ENCODE measurements at regions not wholly inside any gene's neighbourhood (a gene's known extent, or its start where the extent isn't known, plus 50 kb on each side); places are given as distances from the start of the nearest gene placed in this dataset.
"Not testable (repeated sequence)": the region's sequence is repeated elsewhere in the genome, so short reads cannot be mapped to it uniquely, and the experiment has no call there.

DNA sequence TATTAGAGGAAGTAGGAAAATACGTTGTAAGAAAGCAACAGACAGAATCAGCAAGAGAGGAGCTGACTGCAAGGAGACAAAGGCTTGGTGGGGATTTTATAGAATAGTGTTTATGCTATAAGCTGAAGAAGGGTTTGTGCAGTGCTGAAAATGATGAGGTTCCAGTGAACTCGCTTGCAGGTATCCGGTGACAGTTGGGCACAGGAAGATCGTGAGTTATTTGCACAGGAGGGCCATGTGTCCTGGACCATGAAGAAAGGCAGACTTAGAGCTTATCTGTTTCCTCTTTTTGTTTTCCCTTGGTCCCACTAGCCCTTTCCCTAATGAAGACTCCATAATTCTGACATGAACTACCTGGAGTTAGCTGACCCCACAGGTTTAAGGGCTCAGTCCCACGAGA is 61.4 kb downstream of the NXNL2 start:
- DNase-seq (ENCODE audit: low read depth) = no peak

DNA sequence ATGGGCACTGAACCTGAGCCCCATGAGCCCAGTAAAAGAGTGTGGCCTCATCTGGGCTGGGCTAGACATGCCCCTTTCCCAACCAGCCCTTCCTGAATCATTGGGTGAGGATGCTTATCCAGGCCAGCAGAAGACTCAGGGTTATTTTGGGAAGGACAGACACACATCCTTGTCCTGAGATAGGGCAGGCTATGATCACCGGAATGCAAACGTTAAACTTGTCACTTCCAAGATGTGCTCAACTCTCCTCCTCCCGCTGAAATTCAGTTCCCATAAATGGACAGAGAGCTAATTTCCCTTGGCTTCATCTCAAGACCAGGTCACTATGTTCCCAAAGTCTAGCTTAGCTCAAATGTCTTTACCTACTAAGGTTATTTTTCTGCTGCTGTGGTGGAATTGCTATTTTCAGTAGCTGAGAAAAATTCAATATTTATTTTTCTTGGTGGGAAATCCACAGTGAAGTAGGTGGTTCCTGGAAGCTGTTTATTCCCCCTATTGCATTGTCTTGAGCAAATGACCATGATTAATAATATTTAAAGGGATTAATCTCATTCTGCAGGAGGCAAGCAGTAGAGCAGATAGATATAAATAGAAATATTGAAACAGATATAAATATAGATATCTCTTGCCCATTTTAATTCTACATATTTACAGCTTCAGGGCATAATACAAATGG is 70.0 kb downstream of the NXNL2 start:
- no peak for DNase-seq (ENCODE audit: low read depth)

DNA sequence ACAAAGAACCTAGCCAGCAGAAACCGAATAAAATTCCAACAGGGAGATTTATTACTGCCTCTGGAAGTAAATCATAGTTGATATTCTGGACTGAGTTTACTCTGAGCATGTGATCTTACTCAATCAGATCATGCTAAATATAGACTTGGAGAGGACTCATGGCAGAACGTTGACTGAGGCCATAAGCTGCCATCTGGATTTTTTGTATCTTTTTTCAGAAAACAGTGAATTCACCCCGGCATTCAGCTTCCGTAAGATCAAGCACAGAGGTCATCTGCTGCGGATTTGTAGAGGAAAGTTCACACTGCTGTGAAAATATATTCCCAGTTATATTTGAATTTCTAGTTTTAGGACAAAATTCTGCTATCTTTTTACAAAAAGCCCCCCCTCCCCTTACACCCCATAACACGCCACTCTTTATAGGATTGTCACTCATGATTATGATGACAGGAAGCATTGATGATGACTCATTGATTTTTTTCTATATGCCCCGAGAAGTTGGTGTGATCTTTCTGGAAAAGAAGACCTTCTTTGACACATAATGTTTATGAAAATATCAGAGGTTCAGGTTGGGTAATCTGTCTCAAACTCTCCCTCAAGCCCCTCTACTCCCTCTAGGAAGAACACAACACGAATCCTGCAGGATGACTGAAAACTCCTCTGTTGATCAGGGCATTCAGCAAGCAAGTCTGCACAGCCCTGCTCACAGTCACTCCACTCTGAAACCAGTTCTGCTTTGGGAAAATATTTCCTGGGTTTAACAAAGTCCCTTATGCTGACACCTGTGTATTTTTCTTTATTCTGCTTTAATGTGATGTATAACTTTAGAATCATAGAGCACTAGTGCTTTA is 70.8 kb downstream of the NXNL2 start:
- peak; percentile 25 for DNase-seq (ENCODE audit: low read depth)

DNA sequence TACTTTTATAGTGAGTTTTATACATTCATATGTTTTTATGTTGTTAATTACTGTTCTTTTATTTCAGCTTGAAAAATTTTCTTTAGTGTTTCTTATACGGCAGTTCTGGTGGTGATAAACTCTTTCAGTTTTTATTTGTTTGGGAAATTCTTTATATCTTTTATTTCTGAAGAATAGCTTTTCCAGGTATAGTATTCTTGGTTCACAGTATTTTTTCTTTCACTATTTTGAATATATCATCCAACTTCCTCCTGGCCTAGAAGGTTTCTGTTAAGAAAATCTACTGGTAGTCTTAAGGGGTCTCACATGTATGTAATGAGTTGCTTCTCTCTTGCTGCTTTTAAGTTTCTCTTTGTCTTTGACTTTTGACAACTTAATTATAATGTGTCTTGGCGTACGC is 79.4 kb downstream of the NXNL2 start:
- no peak for DNase-seq (ENCODE audit: low read depth)

DNA sequence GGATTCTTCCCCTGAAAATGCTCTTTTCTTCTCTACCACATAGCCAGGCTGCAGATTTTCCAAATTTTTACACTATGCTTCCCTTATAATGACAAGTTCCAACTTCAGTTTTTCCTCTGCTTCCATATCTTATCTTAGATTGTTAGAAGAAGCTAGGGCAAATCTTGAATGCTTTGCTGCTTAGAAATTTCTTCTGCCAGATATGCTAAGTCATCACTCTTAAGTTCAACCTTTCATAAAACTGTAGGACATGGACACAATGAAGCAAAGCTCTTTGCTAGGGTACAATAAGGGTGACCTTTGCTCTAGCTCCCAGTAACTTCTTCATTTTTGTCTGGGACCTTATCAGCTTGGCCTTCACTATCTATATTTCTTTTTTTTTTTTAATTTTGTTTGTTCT is 88.7 kb downstream of the NXNL2 start:
- no peak for DNase-seq (ENCODE audit: low read depth)

DNA sequence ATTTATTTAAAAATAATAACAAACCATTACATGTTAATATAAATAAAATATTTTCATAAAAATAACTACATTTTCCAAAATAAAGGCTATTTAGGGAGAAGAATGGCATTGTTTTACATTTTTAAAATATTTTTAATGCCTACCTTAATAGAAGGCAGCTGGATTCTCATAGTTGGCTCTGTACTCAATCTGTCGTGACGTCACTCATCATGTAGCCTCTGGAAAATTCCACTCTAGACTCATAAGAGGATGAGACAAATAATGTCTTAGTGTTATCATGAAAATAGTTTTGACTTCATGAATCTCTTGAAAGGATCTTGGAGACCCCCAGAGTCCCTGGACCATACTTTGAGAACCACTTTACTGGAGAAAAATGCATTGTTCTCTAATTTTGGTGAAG is 93.1 kb downstream of the NXNL2 start:
- no peak for DNase-seq (ENCODE audit: low read depth)

DNA sequence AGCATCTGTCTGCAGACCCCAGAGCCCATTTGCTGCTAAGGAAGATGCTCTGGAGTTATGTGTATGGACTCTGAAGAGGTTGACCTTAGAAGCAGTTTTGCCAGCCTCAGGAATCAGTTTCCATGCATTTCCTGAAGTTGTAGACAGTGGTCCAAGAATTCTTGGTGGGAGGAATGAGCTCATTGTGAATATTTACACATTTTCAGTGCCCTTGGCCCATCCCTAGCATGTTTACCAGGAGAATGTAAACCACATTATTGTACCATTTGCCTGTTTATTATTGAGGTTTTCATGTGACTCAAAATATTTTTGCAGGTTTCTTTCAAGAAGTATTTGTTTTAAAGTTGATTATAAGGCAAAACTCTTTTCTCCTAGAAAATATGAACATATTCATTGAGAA is 93.8 kb downstream of the NXNL2 start:
- no peak for DNase-seq (ENCODE audit: low read depth)

DNA sequence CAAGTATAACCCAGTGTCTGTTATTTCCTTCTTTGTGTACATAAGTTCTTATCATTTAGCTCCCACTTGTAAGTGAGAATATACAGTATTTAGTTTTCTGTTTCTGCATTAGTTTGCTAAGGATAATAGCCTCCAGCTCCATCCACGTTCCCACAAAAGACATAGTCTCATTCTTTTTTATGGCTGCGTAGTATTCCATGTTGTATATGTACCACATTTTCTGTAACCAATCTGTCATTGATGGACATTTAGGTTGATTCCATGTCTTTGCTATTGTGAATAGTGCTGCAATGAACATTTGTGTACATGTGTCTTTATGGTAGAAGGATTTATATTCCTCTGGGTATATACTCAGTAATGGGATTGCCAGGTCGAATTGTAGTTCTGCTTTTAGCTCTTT is 95.6 kb downstream of the NXNL2 start:
- DNase-seq (ENCODE audit: low read depth) = not testable (repeated sequence)

DNA sequence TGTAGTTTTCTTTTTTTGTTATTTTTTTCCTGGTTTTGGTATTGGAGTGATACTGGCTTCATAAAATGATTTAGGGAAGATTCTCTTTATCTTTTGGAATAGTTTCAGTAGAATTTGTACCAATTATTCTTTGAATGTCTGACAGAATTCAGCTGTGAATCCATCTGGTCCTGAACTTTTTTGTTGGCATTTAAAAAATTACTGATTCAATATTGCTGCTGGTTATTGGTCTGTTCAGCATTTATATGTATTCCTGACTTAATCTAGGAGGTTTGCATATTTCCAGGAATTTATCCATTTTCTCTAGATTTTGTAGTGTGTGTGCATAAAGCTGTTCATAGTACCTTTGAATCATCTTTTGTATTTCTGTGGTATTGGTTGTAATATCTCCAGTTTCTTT is 100.2 kb downstream of the NXNL2 start:
- DNase-seq (ENCODE audit: low read depth) = no peak

DNA sequence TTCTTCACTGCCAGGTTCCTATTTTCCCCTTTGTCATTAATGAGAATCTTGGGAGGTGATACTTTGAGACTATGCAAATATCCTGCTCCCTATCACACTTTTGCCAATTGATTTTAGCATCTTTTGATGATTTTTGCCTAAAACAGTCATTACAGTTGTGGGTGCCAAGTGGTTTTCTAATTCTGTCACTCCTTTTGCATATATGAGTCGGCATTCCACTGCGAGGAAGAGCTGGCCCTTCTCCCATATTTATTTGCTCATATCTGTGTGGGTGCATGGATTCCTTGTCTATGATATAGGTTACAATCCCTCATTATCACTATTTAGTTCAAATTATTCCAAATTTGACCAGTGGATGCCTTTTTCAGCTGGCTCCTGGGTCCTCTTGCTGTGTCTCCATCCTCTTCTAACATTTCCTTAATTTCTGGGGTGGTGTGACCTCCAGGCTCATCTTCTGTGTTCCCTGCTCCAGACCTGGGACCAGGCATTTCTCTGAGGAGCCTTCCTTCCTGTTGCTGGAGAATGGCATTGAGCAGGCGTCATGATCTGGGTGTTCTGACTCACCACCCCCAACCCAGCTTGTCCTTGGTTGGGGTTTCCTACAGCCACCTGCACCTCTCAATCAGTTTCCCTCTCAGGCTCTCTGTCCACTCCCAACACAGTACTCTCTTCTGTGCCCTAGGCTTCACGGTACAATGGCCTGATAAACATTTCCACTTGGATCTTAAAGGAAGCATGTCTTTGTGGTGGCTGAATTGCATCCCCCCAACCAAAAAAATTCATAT is 106.7 kb downstream of the NXNL2 start:
- no peak for DNase-seq (ENCODE audit: low read depth)

DNA sequence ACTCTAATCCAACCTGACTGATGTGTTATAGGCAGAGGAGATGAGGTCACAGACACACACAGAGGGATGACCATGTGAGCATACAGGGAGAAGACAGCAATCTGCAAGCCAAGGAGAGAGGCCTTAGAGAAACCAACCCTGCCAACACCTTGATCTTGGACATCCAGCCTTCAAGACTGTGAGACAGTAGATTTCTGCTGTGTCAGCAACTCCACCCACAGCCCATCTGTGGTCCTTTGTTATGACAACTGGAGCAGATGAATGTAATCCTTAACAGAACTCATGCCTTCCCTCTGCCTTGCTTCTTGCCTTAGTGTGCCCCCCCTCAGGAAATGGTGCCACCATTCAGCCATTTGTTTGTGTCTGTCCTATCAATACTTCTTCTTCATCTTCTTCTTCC is 107.4 kb downstream of the NXNL2 start:
- no peak for DNase-seq (ENCODE audit: low read depth)

DNA sequence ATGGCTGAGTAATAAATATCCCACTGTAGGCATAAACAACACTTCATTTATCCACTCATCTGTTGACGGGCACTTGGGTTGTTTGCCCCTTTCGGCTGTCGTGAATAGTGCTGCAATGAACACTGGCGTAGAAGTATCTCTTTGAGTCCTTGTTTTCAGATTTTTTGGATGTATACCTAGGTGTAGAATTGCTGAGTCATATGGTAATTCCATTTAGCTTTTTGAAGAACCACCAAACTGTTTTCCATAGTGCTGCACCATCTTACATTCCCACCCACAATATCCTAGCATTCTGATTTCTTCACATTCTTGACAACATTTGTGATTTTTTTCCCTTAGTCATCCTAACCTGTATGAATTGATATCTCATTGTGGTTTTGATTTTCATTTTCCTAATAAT is 109.0 kb downstream of the NXNL2 start:
- no peak for DNase-seq (ENCODE audit: low read depth)

DNA sequence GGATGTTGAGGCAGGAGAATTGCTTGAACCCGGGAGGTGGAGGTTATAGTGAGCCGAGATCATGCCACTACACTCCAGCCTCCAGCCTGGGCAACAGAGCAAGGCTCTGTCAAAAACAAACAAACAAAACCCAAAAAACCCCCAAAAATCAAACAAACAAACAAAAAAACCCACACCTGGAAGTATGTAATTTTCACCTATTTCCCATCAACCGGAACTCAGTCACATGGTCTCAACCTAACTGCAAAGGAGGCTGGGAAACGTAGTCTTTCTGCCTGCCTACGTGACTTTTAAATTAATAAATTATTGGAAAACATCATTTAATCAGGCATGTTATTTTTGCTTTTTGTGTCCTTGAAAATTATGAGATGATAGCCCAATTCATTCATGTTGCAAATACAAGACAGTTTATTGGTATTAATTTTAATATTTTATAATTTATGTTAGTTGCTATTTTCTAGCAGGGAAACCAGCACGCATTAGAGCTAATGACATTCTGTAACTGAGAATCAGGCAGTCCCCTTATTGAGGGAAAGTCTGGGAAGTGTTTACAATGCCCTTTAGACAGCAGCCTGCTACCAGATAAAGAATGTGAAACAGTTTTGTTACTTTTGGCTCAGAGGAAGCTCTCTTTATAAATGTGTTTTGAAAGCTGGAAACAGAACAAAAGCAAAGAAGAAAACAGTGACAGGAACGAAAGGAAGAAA is 110.3 kb downstream of the NXNL2 start:
- DNase-seq (ENCODE audit: low read depth) = no peak

DNA sequence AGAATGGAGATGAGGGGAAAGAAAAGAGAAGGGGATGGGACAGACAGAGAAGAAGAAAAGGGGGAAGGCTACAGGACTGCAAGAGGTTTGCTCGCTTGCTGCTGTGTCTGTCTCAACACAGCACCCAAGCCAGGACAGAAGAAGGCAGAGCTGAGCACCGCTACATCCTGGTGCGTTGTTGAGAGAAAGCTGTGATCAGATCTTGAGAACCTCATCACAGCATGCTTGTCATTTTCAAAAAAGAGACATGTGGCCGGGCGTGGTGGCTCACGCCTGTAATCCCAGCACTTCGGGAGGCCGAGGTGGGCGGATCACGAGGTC is 110.9 kb downstream of the NXNL2 start:
- DNase-seq (ENCODE audit: low read depth) = no peak

DNA sequence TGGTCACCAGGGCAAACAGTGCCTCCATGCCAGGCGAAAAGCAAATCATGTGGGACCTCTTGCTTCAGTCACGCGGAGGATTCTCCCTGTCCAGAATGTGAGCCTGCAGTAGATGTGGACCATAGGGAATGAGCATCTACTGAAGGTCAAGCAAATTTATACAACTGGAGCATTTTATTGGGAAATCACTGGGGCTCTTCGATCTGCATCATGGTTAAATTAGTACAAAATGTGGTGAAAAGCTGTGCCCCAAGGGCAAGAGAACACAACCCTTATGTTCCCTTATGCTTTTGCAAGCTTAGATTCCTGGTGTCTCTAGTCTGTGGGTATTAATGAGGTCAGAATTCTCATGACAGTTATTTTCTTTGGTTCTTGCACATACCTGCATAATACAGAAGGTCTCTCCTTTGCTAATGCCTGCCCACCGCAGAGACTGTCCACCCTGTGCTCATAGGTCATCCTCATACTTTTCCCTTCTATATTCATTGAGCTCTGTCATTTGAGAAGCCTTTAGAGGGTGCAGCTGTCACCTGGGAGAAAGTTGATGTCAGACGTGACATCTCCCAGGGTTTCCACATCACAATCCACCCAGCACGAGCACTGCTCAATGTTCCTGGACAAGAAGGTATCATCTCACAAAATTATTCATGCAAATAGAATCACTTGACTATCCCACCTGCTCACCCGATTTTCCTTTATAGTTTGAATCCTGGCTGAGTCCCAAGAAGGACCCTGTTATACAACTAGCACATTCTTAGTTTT is 111.7 kb downstream of the NXNL2 start:
- DNase-seq (ENCODE audit: low read depth) = no peak

DNA sequence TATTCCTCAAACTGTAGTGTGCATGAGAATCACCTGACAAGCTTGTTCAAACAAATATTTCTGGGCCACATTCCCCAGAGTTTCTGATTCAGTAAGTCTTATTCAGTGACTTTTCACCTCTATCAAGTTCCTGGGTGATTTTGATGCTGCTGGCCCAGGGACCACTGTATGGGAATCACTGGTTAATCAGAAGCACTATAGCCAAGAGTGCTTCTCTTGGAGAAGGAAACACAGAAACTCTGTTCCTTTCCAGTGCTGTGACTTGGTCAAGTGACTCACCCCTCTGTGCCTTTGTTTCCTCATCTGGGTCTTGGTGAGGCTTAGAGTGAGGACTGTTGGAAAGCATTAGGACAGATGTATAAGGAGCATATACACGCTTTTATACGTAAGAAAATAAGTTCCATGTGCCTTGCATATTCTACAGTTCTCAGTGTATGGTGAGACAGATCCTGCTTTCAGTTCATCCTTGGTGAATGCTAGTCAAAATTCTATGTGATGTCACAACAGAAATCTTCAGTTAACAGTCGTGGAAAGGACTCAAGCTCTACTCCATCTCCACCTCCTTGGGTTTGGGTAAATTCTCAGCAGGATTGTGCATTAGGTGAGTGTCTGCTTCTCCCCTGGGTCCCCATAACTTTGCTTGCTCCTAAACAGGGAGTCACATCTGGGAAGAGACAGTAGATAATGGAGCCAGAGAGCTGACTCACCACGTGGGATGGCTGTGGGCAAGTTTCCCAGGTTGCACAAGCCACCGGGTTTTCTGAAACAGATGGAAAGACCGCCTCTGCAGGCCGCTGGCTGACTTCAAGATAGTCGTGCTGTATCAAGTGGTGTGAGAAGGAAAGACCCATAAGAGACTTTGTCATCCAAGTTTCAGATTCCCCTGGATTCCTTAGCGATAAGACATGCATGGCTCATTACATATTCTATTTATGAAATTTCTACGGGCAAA is 117.0 kb downstream of the NXNL2 start:
- DNase-seq (ENCODE audit: low read depth) = peak; percentile 94

DNA sequence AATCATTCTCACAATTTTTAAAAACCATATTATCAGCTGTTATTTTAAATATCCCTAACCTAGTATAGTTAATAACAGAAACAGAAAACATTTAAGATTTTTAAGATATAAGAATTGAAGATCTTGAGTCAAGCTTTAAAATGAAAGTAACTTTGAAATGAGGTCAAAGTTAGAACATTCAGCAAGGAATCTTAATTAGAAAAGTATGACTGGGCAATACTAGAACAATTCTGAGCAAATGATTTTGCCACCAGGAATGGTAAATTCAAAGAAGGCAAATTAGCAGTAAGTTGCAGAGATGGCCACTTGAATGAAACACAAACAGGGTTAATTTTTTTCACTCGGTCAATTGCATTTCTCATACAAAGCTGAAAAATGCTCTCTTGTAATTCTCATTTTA is 117.9 kb downstream of the NXNL2 start:
- DNase-seq (ENCODE audit: low read depth) = no peak

DNA sequence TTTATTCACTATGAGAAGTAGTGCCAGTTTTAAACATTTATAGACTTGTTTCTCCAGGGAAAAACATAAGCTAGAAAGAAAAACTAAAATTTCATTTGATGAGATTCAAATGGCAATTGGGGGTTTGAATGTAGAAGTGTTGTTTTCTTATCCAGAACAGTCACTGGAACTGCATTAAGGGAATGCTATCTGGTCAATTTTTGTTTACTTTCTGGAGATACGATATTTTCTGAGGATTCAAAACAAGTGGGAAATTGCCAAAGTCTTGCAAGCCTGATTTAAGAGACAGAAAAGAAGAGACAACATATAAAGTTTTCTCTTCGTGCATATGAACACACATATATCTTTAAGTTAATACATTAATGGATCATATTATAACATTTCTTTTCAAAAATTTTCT is 118.4 kb downstream of the NXNL2 start:
- no peak for DNase-seq (ENCODE audit: low read depth)

DNA sequence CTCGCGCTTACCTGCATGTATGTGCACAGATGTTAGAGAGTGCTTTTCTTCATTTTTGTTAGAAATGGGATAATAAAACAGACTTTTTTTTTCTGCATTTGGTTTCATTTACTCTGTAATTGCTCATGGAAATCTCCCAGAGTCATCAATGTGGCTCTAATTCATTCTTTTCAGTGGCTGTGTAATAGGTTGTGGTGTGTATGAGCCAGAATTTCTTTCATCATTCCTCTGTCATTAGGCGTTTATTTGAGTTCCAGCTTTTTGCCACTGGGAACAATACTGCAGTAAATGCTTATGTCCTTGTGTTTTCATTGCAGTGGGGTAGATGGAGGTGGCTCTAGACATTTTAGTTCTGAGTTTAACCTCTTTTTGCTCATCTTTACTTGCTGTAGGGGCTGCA is 118.9 kb downstream of the NXNL2 start:
- no peak for DNase-seq (ENCODE audit: low read depth)

DNA sequence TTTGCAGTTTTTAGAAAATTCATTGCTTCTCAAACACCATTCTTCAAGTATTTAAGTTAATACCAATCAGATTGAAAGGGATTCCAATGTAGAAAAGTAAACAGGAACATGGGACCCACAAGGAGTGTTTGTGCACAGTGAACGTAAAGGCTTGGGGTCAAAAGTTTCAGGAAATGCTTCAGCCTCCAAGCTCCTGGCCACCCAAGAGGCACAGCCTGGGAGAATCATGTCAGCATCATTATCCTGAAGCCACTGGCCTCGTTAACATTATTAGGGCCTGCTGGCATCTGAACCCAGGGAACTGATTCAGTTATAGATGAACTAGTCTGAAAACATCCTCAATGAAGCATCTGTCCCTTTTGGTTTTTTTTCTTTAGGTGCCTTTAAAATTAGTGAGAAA is 122.9 kb downstream of the NXNL2 start:
- DNase-seq (ENCODE audit: low read depth) = no peak
